Trophoblast cell (in vitro differentiated cells and primary cell): ENCODE measurements at regions not wholly inside any gene's neighbourhood (a gene's known extent, or its start where the extent isn't known, plus 50 kb on each side); places are given as distances from the start of the nearest gene placed in this dataset.
"Not testable (repeated sequence)": the region's sequence is repeated elsewhere in the genome, so short reads cannot be mapped to it uniquely, and the experiment has no call there.

ENCODE experiments used
- DNase-seq, 2 donors: peaks; one replicate each; pipeline ENCODE4 v3.0.0-alpha.2; 2016
- H2AFZ ChIP-seq: 2 replicates; pipeline ENCODE4 v1.6.1; 2013; ENCODE audit warnings: low read length, moderate library complexity, mild to moderate bottlenecking; ENCODE audit not compliant: insufficient read depth, poor library complexity
- H2AK5ac ChIP-seq: 2 replicates; pipeline ENCODE4 v1.6.1; 2013; ENCODE audit warnings: mild to moderate bottlenecking, low read length
- H2BK120ac ChIP-seq: 2 replicates; pipeline ENCODE4 v1.6.1; 2013; ENCODE audit warnings: low read length, mild to moderate bottlenecking, moderate library complexity; ENCODE audit not compliant: insufficient read depth, poor library complexity
- H2BK12ac ChIP-seq: 2 replicates; pipeline ENCODE4 v1.6.1; 2013; ENCODE audit warnings: mild to moderate bottlenecking, low read length, moderate library complexity
- H2BK5ac ChIP-seq: 2 replicates; pipeline ENCODE4 v1.6.1; 2013; ENCODE audit warnings: low read length, low read depth, moderate library complexity, mild to moderate bottlenecking; ENCODE audit not compliant: poor library complexity
- H3K14ac ChIP-seq: 2 replicates; pipeline ENCODE4 v1.6.1; 2013; ENCODE audit warnings: mild to moderate bottlenecking, low read length
- H3K18ac ChIP-seq: 2 replicates; pipeline ENCODE4 v1.6.1; 2013; ENCODE audit warnings: mild to moderate bottlenecking, low read length
- H3K23ac ChIP-seq: 2 replicates; pipeline ENCODE4 v1.6.1; 2013; ENCODE audit warnings: low read length
- H3K27ac ChIP-seq: 2 replicates; pipeline ENCODE4 v1.5.1; 2013; ENCODE audit warnings: low read depth, mild to moderate bottlenecking, inconsistent platforms, low read length, moderate library complexity
- H3K27me3 ChIP-seq: 2 replicates; pipeline ENCODE4 v1.6.1; 2013; ENCODE audit warnings: inconsistent platforms, mild to moderate bottlenecking, low read length, moderate library complexity; ENCODE audit not compliant: insufficient read depth
- H3K36me3 ChIP-seq, 2 experiments: 1 replicate in 1 of 2; 2 replicates in 1 of 2; pipeline ENCODE4 v1.6.1; 2013; ENCODE audit warnings: low read length in 2 of 2, mild to moderate bottlenecking in 2 of 2, moderate library complexity in 1 of 2; ENCODE audit not compliant: insufficient read depth in 2 of 2, control insufficient read depth in 1 of 2
- H3K4ac ChIP-seq: 2 replicates; pipeline ENCODE4 v1.6.1; 2013; ENCODE audit warnings: low read depth, mild to moderate bottlenecking, low read length, moderate library complexity
- H3K4me1 ChIP-seq, 2 experiments: 1 replicate in 1 of 2; 2 replicates in 1 of 2; pipeline ENCODE4 v1.6.1; 2013; ENCODE audit warnings: low read length in 2 of 2, mild to moderate bottlenecking in 2 of 2, moderate library complexity in 1 of 2; ENCODE audit not compliant: insufficient read depth in 2 of 2, control insufficient read depth in 1 of 2
- H3K4me2 ChIP-seq: 2 replicates; pipeline ENCODE4 v1.6.1; 2013; ENCODE audit warnings: inconsistent platforms, mild to moderate bottlenecking, low read length, moderate library complexity
- H3K4me3 ChIP-seq: 2 replicates; pipeline ENCODE4 v1.5.1; 2013; ENCODE audit warnings: mild to moderate bottlenecking, low read depth, low read length, inconsistent platforms
- H3K79me1 ChIP-seq: one replicate; pipeline ENCODE4 v1.6.1; 2013; ENCODE audit warnings: low read length
- H3K79me2 ChIP-seq: 2 replicates; pipeline ENCODE4 v1.6.1; 2013; ENCODE audit warnings: low read length, mild to moderate bottlenecking; ENCODE audit not compliant: control insufficient read depth, insufficient read depth, poor library complexity
- H3K9ac ChIP-seq: 2 replicates; pipeline ENCODE4 v1.6.1; 2013; ENCODE audit warnings: mild to moderate bottlenecking, low read length
- H3K9me3 ChIP-seq: 2 replicates; pipeline ENCODE4 v1.6.1; 2013; ENCODE audit warnings: low read depth, mild to moderate bottlenecking, control low read depth, inconsistent platforms, low read length; ENCODE audit not compliant: insufficient read depth
- H4K12ac ChIP-seq: 2 replicates; pipeline ENCODE4 v1.6.1; 2013; ENCODE audit warnings: low read depth, mild to moderate bottlenecking, low read length, moderate library complexity
- H4K8ac ChIP-seq: 2 replicates; pipeline ENCODE4 v1.6.1; 2013; ENCODE audit warnings: low read depth, mild to moderate bottlenecking, low read length, moderate library complexity
- H4K91ac ChIP-seq: one replicate; pipeline ENCODE4 v1.6.1; 2013; ENCODE audit warnings: low read depth, mild to moderate bottlenecking, low read length, moderate library complexity
- WGBS: extraction: QIAGEN DNeasy Blood & Tissue Kit; methylation state at CpG from one replicate; pipeline ENCODE4 v1.1.7; 2013; ENCODE audit warnings: missing lambda C conversion rate; ENCODE audit not compliant: insufficient read length, insufficient coverage; ENCODE audit errors: extremely low coverage; 5-methylcytosine and 5-hydroxymethylcytosine counted together

DNA sequence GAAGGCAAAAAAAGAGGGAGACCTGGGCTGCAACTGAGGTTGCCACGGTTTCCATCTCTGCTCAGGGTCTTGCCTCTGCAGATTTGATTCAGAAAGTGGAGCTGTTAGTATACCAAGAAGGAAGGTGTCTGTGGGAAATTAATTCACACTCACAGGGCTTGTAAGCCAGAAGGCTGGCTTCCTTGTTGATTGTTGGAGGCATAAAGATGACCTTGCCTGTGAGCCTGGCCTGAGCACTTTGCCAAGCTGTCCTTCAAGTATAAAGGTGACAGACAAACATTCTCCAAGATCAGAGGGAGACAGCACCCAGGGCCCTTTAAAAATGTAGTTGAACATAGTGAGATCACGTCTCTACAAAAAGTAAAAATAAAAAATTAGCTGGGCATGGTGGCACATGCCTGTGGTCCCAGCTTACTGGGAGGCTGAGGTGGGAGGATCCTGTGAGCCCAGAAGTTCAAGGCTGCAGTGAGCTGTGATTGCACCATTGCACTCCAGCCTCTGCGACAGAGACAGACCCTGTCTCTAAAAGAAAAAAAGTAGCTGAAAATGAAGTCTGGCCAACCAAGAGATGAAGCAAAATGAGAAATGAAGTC, 91.2 kb upstream of the UXS1 start:
- no peak overlapping the region for H3K18ac ChIP-seq
- H3K79me2 ChIP-seq: no peaks in the 10 kb centered on the region
- H2BK120ac ChIP-seq: no peak overlapping the region
- H3K79me1 ChIP-seq: peaks cover 7% of the 10 kb centered on the region
- no peak overlapping the region for H4K8ac ChIP-seq
- no peak for DNase-seq
- no peak overlapping the region for H3K9ac ChIP-seq
- H2AK5ac ChIP-seq: no peak overlapping the region
- no peak overlapping the region for H2BK12ac ChIP-seq
- WGBS: no CpG with 5 or more reads among the region's 3 CpGs
- no peaks in the 10 kb centered on the region for H3K9me3 ChIP-seq
- peaks cover 17 to 20% of the 10 kb centered on the region in 2 experiments for H3K4me1 ChIP-seq
- no peak overlapping the region for H3K4me2 ChIP-seq
- H3K36me3 ChIP-seq: no peaks in the 10 kb centered on the region
- no peak overlapping the region for H2AFZ ChIP-seq
- no peak overlapping the region for H4K91ac ChIP-seq
- no peaks in the 10 kb centered on the region for H3K27me3 ChIP-seq
- H3K14ac ChIP-seq: no peak overlapping the region
- H2BK5ac ChIP-seq: no peak overlapping the region
- no peak overlapping the region for H3K4ac ChIP-seq
- no peak overlapping the region for H3K23ac ChIP-seq
- H4K12ac ChIP-seq: no peak overlapping the region
- no peak overlapping the region for H3K27ac ChIP-seq
- no peak overlapping the region for H3K4me3 ChIP-seq

- H3K4me1 ChIP-seq: peaks cover 17 to 20% of the 10 kb centered on the region in 2 experiments
- no peak overlapping the region for H2BK12ac ChIP-seq
- H4K8ac ChIP-seq: no peak overlapping the region
- no peaks in the 10 kb centered on the region for H3K79me2 ChIP-seq
- H3K4me3 ChIP-seq: no peak overlapping the region
- no peak overlapping the region for H3K14ac ChIP-seq
- no CpG with 5 or more reads among the region's 14 CpGs for WGBS
- no peak overlapping the region for H2BK5ac ChIP-seq
- peak overlapping the region; percentile 16 for H3K27ac ChIP-seq
- no peak overlapping the region for H3K9ac ChIP-seq
- H4K91ac ChIP-seq: no peak overlapping the region
- no peaks in the 10 kb centered on the region for H3K27me3 ChIP-seq
- peaks cover 7% of the 10 kb centered on the region for H3K79me1 ChIP-seq
- no peak overlapping the region for H2AK5ac ChIP-seq
- H2AFZ ChIP-seq: no peak overlapping the region
- H3K4me2 ChIP-seq: no peak overlapping the region
- no peak overlapping the region for H3K23ac ChIP-seq
- H3K18ac ChIP-seq: no peak overlapping the region
- H3K36me3 ChIP-seq: no peaks in the 10 kb centered on the region
- H2BK120ac ChIP-seq: no peak overlapping the region
- DNase-seq: no peak
- no peaks in the 10 kb centered on the region for H3K9me3 ChIP-seq
- H4K12ac ChIP-seq: no peak overlapping the region
- no peak overlapping the region for H3K4ac ChIP-seq
These were observed 90.6 kb upstream of the UXS1 start for GRCh38 chr2:106284691-106285202.

DNA sequence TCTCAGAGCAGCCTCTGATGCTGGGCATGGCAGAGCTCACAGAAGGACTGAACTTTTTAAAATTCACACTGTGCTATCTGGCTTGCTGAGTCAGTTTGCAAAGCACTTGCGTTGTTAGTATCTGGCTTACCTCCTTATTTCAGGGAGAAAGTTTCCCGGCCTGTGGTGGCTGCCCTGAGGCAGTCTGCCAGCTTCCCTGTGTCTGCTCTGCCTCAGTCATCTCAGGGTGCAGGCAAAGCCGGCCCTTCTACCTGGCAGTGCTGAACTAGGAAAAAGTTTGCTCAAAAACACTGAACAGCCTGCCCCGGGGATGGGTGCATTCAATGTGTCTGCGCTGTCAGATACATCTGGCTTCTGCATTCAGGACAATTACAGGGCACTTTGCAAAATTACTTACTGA, 90.2 kb upstream of the UXS1 start:
- no peaks in the 10 kb centered on the region for H3K36me3 ChIP-seq
- H3K23ac ChIP-seq: no peak overlapping the region
- peaks cover 7% of the 10 kb centered on the region for H3K79me1 ChIP-seq
- WGBS: no CpG with 5 or more reads among the region's 5 CpGs
- no peaks in the 10 kb centered on the region for H3K9me3 ChIP-seq
- no peak overlapping the region for H2AFZ ChIP-seq
- peak overlapping the region; percentile 72 for H3K27ac ChIP-seq
- no peak overlapping the region for H2BK12ac ChIP-seq
- DNase-seq: no peak
- H4K12ac ChIP-seq: no peak overlapping the region
- H3K4ac ChIP-seq: no peak overlapping the region
- no peak overlapping the region for H4K8ac ChIP-seq
- H3K9ac ChIP-seq: no peak overlapping the region
- H3K4me3 ChIP-seq: no peak overlapping the region
- no peak overlapping the region for H2AK5ac ChIP-seq
- H2BK120ac ChIP-seq: no peak overlapping the region
- H3K4me2 ChIP-seq: no peak overlapping the region
- peaks cover 17 to 20% of the 10 kb centered on the region in 2 experiments for H3K4me1 ChIP-seq
- no peaks in the 10 kb centered on the region for H3K79me2 ChIP-seq
- no peak overlapping the region for H2BK5ac ChIP-seq
- H4K91ac ChIP-seq: no peak overlapping the region
- H3K27me3 ChIP-seq: no peaks in the 10 kb centered on the region
- H3K14ac ChIP-seq: no peak overlapping the region
- H3K18ac ChIP-seq: no peak overlapping the region

- Histone ChIP-seq H3K9ac (peak overlapping the region; percentile 58), H3K4me1 (peaks cover 17 to 20% of the 10 kb centered on the region in 2 experiments), H2BK5ac (peak overlapping the region; percentile 5), H2BK120ac (peak overlapping the region; percentile 13), H4K8ac (peak overlapping the region; percentile 57), H2AK5ac (peak overlapping the region; percentile 5), H4K91ac (peak overlapping the region; percentile 33), H3K27ac (peak overlapping the region; percentile 72), H2BK12ac (peak overlapping the region; percentile 62), H3K14ac (peak overlapping the region; percentile 5)
- not testable (repeated sequence) for DNase-seq, H3K18ac ChIP-seq, H2AFZ ChIP-seq, H4K12ac ChIP-seq, H3K79me1 ChIP-seq, H3K79me2 ChIP-seq, H3K9me3 ChIP-seq, H3K4ac ChIP-seq, H3K36me3 ChIP-seq, H3K27me3 ChIP-seq, H3K23ac ChIP-seq, H3K4me2 ChIP-seq, H3K4me3 ChIP-seq
- WGBS: no CpG with 5 or more reads among the region's 9 CpGs
These were observed 89.4 kb upstream of the UXS1 start for GRCh38 chr2:106283228-106284152.
